HEK293T (cell line): ENCODE measurements at regions not wholly inside any gene's neighbourhood (a gene's known extent, or its start where the extent isn't known, plus 50 kb on each side); places are given as distances from the start of the nearest gene placed in this dataset.

Source experiments
- BHLHE40 ChIP-seq: fragments of 450-650 bp; IDR thresholded peaks from 2 replicates; pipeline ENCODE4 v1.6.1; 2016; ENCODE audit warnings: mild to moderate bottlenecking, moderate library complexity, borderline replicate concordance
- HDGF ChIP-seq: fragments of 450-650 bp; IDR thresholded peaks from 2 replicates; pipeline ENCODE4 v1.6.1; 2017; ENCODE audit warnings: antibody characterized with exemption, borderline replicate concordance
- SP1 ChIP-seq: fragments of 450-650 bp; IDR thresholded peaks from 2 replicates; pipeline ENCODE4 v1.6.1; 2017
- TARDBP ChIP-seq: fragments of 450-650 bp; IDR thresholded peaks from 2 replicates; pipeline ENCODE4 v1.6.1; 2016

DNA sequence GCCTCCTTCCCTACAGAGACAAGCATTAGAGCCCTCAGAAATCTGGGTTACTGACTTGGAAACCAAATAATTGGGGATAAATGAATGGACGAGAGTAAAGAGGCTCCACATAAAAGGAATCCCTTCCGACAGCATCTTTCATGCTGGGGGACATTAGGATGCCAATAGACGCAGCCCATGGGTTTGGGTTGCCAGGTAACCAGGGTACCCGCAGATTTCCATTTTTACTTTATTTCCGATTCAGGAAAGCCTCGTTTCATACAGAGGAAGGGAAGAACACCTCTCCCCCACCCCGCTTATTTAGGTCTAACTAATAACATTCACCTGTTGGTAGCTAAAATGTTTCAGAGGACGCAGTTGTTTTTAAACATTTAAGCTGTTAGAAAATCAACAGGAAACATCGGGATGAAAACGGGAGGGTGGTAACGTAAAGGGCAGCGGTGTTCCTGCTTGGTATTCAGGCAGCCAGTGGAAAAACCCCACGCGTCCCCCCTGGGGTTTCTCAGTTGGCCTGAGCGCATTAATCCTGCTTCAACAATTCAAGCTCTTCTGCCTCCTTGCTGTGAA is 179.5 kb downstream of the YTHDC2 start:
- no peak for TF ChIP-seq HDGF
- no peak for TF ChIP-seq BHLHE40
- TF ChIP-seq TARDBP: no peak
- TF ChIP-seq SP1: no peak
